GM10266 (cell line): ENCODE measurements at regions not wholly inside any gene's neighbourhood (a gene's known extent, or its start where the extent isn't known, plus 50 kb on each side); places are given as distances from the start of the nearest gene placed in this dataset.

Source experiments
- DNase-seq: peaks from one replicate; pipeline ENCODE4 v3.0.0; 2012; ENCODE audit errors: extremely low spot score
- CTCF ChIP-seq: IDR thresholded peaks from 2 replicates; pipeline ENCODE4 v1.5.1; 2012; ENCODE audit warnings: mild to moderate bottlenecking, low read depth; ENCODE audit not compliant: control insufficient read depth, insufficient read depth; ENCODE audit errors: missing control alignments

GRCh38 chr1:2903226-2903625 lies 101.7 kb upstream of the TTC34 start:
- TF ChIP-seq CTCF = no peak
- DNase-seq = no peak

GRCh38 chr1:2904191-2904590 lies 102.7 kb upstream of the TTC34 start:
- no peak for TF ChIP-seq CTCF
- DNase-seq = no peak

- no peak for TF ChIP-seq CTCF
- no peak for DNase-seq
Measured at GRCh38 chr1:2905356-2905755, 103.9 kb upstream of the TTC34 start.

GRCh38 chr1:2906085-2906484 lies 104.6 kb upstream of the TTC34 start:
- no peak for DNase-seq
- TF ChIP-seq CTCF = no peak

- TF ChIP-seq CTCF = no peak
- no peak for DNase-seq
Measured at GRCh38 chr1:2906620-2907019, 105.1 kb upstream of the TTC34 start.

GRCh38 chr1:2907051-2907450 lies 105.6 kb upstream of the TTC34 start:
- no peak for DNase-seq

GRCh38 chr1:2908081-2908480 lies 106.6 kb upstream of the TTC34 start:
- no peak for TF ChIP-seq CTCF
- DNase-seq = no peak

More at GRCh38 chr1:2907051-2907450, 105.6 kb upstream of the TTC34 start:
- TF ChIP-seq CTCF = no peak
